Stomach (tissue), 8 donors: ENCODE measurements at regions not wholly inside any gene's neighbourhood (a gene's known extent, or its start where the extent isn't known, plus 50 kb on each side); places are given as distances from the start of the nearest gene placed in this dataset.
A peak's percentile ranks its signal among the peaks of the same experiment; 100 is the strongest.

Experiments
- DNase-seq, 2 donors: peaks; one replicate each; pipeline versions ENCODE4 v3.0.0 to v3.0.0-alpha.2; 2013 to 2019
- H3K27ac ChIP-seq, 5 donors: fragments of 200-600 bp in 4 of 5; sonication (generic) in 4 of 5; one replicate each; pipeline ENCODE4 v1.5.1; 2013 to 2019; ENCODE audit warnings: mild to moderate bottlenecking in 1 of 5, moderate library complexity in 1 of 5
- H3K27me3 ChIP-seq, 3 donors: fragments of 200-600 bp; sonication (generic); one replicate each; pipeline ENCODE4 v1.5.1; 2017 to 2019; ENCODE audit warnings: mixed run types in 1 of 3
- H3K36me3 ChIP-seq, 4 donors: fragments of 200-600 bp; sonication (generic); 1 replicate in 3 of 4; 2 replicates in 1 of 4; pipeline ENCODE4 v1.5.1; 2016 to 2019
- H3K4me1 ChIP-seq, 4 donors: fragments of 200-600 bp; sonication (generic); one replicate each; pipeline ENCODE4 v1.5.1; 2016 to 2019
- H3K4me3 ChIP-seq, 4 donors: fragments of 200-600 bp; sonication (generic) in 3 of 4; one replicate each; pipeline ENCODE4 v1.5.1; 2016 to 2019; ENCODE audit warnings: mild to moderate bottlenecking in 1 of 4
- H3K9me3 ChIP-seq, 4 donors: fragments of 200-600 bp; sonication (generic); one replicate each; pipeline ENCODE4 v1.5.1; 2016 to 2019
- EP300 ChIP-seq: sonication (generic); formaldehyde crosslinking; IDR thresholded peaks from one replicate; pipeline ENCODE4 v1.6.1; 2017; ENCODE audit warnings: antibody characterized with exemption
- POLR2A ChIP-seq, 4 donors: fragments of 450-650 bp; IDR thresholded peaks; one replicate each; pipeline ENCODE4 v1.6.1; 2016; ENCODE audit warnings: antibody characterized with exemption in 4 of 4, control low read depth in 2 of 4, mild to moderate bottlenecking in 1 of 4, moderate library complexity in 1 of 4
- POLR2AphosphoS5 ChIP-seq, 3 donors: sonication (generic); formaldehyde crosslinking; IDR thresholded peaks; one replicate each; pipeline ENCODE4 v1.6.1; 2016; ENCODE audit warnings: antibody characterized with exemption in 3 of 3
- WGBS, 5 donors: extraction: QIAGEN DNeasy Blood & Tissue Kit in 3 of 5; methylation state at CpG; one replicate each; pipeline versions ENCODE4 v1.1.5 to v1.1.7; 2013 to 2018; 5-methylcytosine and 5-hydroxymethylcytosine counted together
- intact Hi-C: fragments of 100-400 bp; cut with DNase I; formaldehyde crosslinking; loops from one replicate; pipeline ENCODE4 v1.15.1; 2023; ENCODE audit warnings: low total_unique reads
- TF ChIP-seq, protein P1 (sequence below), 7 experiments: fragments of 450-650 bp in 4 of 7; fragments of 200-600 bp in 3 of 7; sonication (generic) in 3 of 7; IDR thresholded peaks; one replicate each; pipeline ENCODE4 v1.5.1; 2016 to 2019; ENCODE audit warnings: antibody characterized with exemption in 7 of 7, control low read depth in 2 of 7, mild to moderate bottlenecking in 1 of 7
- donor health status: healthy with polysubstance abuse.
- donor health status: Bipolar disorder and iron deficiency.
- donor health status: healthy.

DNA sequence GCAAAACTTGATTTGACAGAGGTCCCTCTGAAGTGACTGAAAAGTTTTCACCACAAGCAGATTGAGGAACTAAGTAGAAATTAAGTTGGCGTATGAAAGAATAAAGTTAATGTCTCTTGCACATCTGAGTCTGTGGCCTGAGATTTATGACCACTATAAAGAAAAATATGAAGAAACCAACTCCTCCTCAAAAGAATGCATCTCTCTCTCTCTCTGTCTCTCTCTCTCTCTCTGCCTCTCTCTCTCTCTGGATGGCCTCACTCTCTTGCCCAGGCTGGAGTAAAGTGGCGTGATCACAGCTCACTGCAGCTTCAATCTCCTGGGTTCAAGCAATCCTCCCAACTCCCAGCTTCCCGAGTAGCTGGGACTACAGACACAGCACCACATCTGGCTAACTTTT, 55.2 kb downstream of the RPL22L1 start:
- intact Hi-C loops = no loop called here
- H3K27ac ChIP-seq = no peak overlapping the region
- WGBS, 5 donors = 71 to 85% (median 75%) methylated on average over 3 of the region's 3 CpGs

DNA sequence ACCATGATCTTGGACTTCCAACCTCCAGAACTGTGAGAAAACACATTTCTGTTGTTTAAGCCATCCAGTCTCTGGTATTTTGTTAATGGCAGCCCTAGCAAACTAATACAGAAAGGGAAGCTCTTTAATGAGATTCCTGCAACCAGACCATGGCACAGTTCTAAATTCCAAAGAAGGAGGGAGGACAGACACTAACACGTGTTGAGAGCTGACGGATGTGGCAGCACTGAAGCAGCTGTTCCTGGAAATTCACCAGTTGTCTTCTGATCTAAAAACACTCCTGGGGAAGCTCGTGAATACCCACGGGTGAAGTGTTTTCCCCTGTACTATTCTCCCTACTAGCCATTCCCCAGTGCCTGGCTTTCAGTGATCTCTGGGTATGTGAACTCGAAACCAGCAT, 56.7 kb downstream of the RPL22L1 start:
- H3K27me3 ChIP-seq = no peaks in the 10 kb centered on the region
- intact Hi-C loops = no loop called here
- no peak overlapping the region for H3K4me3 ChIP-seq
- no peaks in the 10 kb centered on the region for H3K36me3 ChIP-seq
- H3K9me3 ChIP-seq = no peaks in the 10 kb centered on the region
- peaks cover 0 to 21% (median 9%) of the 10 kb centered on the region in 4 donors for H3K4me1 ChIP-seq
- WGBS, 5 donors = 80 to 85% (median 84%) methylated on average over 5 of the region's 5 CpGs
- DNase-seq = no peak
- TF ChIP-seq EP300 (no peak), POLR2AphosphoS5 (IDR thresholded peaks at IDR 0.05) (no peak), POLR2A (IDR thresholded peaks at IDR 0.05) (no peak)
- TF ChIP-seq, protein P1, sequence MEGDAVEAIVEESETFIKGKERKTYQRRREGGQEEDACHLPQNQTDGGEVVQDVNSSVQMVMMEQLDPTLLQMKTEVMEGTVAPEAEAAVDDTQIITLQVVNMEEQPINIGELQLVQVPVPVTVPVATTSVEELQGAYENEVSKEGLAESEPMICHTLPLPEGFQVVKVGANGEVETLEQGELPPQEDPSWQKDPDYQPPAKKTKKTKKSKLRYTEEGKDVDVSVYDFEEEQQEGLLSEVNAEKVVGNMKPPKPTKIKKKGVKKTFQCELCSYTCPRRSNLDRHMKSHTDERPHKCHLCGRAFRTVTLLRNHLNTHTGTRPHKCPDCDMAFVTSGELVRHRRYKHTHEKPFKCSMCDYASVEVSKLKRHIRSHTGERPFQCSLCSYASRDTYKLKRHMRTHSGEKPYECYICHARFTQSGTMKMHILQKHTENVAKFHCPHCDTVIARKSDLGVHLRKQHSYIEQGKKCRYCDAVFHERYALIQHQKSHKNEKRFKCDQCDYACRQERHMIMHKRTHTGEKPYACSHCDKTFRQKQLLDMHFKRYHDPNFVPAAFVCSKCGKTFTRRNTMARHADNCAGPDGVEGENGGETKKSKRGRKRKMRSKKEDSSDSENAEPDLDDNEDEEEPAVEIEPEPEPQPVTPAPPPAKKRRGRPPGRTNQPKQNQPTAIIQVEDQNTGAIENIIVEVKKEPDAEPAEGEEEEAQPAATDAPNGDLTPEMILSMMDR (IDR thresholded peaks at IDR 0.05) = no peak
- H3K27ac ChIP-seq = no peak overlapping the region

More for the DNA sequence above, 55.2 kb downstream of the RPL22L1 start:
- Histone ChIP-seq H3K27me3 (no peaks in the 10 kb centered on the region), H3K9me3 (no peaks in the 10 kb centered on the region), H3K4me3 (no peak overlapping the region), H3K4me1 (peaks cover 0 to 13% (median 6%) of the 10 kb centered on the region in 4 donors), H3K36me3 (no peaks in the 10 kb centered on the region)
- TF ChIP-seq POLR2A (IDR thresholded peaks at IDR 0.05) (no peak), EP300 (no peak), POLR2AphosphoS5 (IDR thresholded peaks at IDR 0.05) (no peak)
- TF ChIP-seq, protein P1 (IDR thresholded peaks at IDR 0.05) = no peak
- DNase-seq = no peak

DNA sequence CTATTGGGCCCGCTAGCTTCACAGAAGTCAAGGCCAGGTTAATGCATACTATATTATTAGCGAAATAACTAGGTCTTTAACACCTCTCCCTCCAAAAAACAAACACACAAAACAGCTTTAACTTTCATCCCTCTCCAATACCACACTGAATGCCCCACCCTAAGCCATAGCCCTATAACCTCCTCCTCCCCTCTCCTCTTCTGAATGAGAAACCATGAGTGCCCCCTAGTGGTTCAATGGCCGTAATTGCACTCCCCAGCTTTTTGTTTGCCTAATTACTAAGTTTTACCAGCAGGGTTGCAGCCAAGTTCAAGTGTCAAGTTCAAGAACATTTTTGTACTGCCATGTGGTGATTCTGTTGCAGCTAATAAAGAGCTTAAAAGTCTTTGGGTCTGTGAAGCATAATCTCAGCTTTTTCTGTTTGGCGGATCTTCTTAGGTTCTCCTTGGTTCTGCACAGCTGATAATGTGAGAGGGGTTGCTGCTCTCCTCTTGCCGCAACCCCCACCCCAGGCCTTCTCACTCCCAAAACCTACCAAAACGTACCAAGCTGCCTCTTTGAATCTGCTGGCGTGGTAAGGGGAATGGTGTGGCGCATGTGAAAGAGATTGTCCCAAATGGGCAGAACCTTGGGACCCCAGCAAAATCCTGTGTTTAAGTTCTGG, 57.9 kb downstream of the RPL22L1 start:
- no peaks in the 10 kb centered on the region for H3K27me3 ChIP-seq
- no peak overlapping the region for H3K27ac ChIP-seq
- no peaks in the 10 kb centered on the region for H3K36me3 ChIP-seq
- H3K4me1 ChIP-seq = peaks cover 0 to 21% (median 9%) of the 10 kb centered on the region in 4 donors
- intact Hi-C loops = no loop called here
- WGBS, 5 donors = 62 to 71% (median 69%) methylated on average over 8 of the region's 8 CpGs
- peak; percentile 73 to 88 for DNase-seq
- H3K4me3 ChIP-seq = no peak overlapping the region
- TF ChIP-seq POLR2A (IDR thresholded peaks at IDR 0.05) (no peak), POLR2AphosphoS5 (IDR thresholded peaks at IDR 0.05) (peak in 1 of 3 donors; percentile 26)
- TF ChIP-seq, protein P1 (IDR thresholded peaks at IDR 0.05) = peak in 5 of 7 experiments; percentile 82 to 95 (median 91)
- H3K9me3 ChIP-seq = no peaks in the 10 kb centered on the region

DNA sequence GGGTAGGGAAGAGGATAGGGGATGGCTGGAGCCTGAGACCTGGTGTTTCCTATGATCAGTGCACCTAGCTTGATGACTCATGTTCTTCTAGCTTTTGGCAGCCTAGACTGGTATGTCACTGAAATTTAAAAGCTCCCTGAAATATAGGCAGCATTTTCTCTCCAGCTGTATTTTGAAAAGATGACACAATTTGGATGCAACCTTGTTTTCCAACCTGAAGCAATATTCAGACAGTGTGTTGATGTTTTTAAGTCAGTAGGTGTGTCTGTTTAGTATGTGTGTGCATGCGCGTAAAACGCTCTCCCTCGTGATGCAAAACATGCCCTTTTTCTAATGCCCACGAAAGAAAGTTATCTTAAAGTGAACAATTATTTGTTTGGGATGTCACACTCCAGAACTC, 58.5 kb downstream of the RPL22L1 start:
- H3K27ac ChIP-seq = no peak overlapping the region
- TF ChIP-seq EP300 = no peak
- intact Hi-C loops = no loop called here
- no peaks in the 10 kb centered on the region for H3K27me3 ChIP-seq
- WGBS, 5 donors = 71 to 83% (median 80%) methylated on average over 5 of the region's 5 CpGs
- no peaks in the 10 kb centered on the region for H3K36me3 ChIP-seq
- no peak for DNase-seq
- no peaks in the 10 kb centered on the region for H3K9me3 ChIP-seq
- peaks cover 0 to 21% (median 9%) of the 10 kb centered on the region in 4 donors for H3K4me1 ChIP-seq
- no peak overlapping the region for H3K4me3 ChIP-seq

DNA sequence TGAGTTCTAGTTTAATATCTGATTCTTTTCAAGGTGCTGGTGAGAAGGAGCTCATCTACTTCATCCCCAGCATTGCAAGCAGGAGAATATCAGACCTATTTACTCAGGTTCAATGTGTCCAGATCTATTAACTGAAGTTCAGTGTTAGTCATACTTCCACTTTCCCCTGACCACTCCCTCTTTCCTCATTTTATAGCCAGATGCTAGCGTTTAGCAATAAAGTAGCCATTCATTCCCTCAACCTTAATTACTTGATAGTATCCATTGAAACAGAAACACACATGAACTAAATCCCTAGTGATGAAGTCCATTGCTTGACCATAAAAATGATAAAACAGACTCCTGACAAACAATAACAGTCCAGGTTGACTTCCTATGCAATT, 60.0 kb downstream of the RPL22L1 start:
- H3K4me3 ChIP-seq = no peak overlapping the region
- H3K27ac ChIP-seq = no peak overlapping the region
- TF ChIP-seq, protein P1 (IDR thresholded peaks at IDR 0.05) = no peak
- TF ChIP-seq POLR2A (IDR thresholded peaks at IDR 0.05) (no peak), EP300 (no peak), POLR2AphosphoS5 (IDR thresholded peaks at IDR 0.05) (no peak)
- H3K36me3 ChIP-seq = no peaks in the 10 kb centered on the region
- peak in 1 of 2 donors; percentile 26 for DNase-seq
- H3K4me1 ChIP-seq = peaks cover 0 to 21% (median 7%) of the 10 kb centered on the region in 4 donors
- no peaks in the 10 kb centered on the region for H3K27me3 ChIP-seq
- intact Hi-C loops = no loop called here
- H3K9me3 ChIP-seq = no peaks in the 10 kb centered on the region
- 17 to 31% (median 23%) methylated on average over 1 of the region's 1 CpG for WGBS, 5 donors
